Right renal cortex interstitium (tissue), 3 donors: ENCODE measurements at regions not wholly inside any gene's neighbourhood (a gene's known extent, or its start where the extent isn't known, plus 50 kb on each side); places are given as distances from the start of the nearest gene placed in this dataset.
A peak's percentile ranks its signal among the peaks of the same experiment; 100 is the strongest.
"Not testable (repeated sequence)": the region's sequence is repeated elsewhere in the genome, so short reads cannot be mapped to it uniquely, and the experiment has no call there.

ENCODE experiments used
- DNase-seq, 3 donors: peaks; one replicate each; pipeline ENCODE4 v3.0.0-alpha.2; 2013; ENCODE audit warnings: low read depth in 3 of 3, low spot score in 2 of 3

- no peak for DNase-seq
These were observed 319.5 kb upstream of the CA10 start for GRCh38 chr17:52477824-52478699.

GRCh38 chr17:52476638-52477313 is 318.3 kb upstream of the CA10 start:
- no peak for DNase-seq

GRCh38 chr17:52470553-52470952 is 312.0 kb upstream of the CA10 start:
- DNase-seq, result no peak

GRCh38 chr17:52465407-52465806 is 306.9 kb upstream of the CA10 start:
- no peak for DNase-seq

- DNase-seq, result no peak
These were observed 292.9 kb upstream of the CA10 start for GRCh38 chr17:52451294-52451861.

- no peak for DNase-seq
These were observed 283.8 kb upstream of the CA10 start for GRCh38 chr17:52442350-52442749.

GRCh38 chr17:52420555-52421078 is 262.1 kb upstream of the CA10 start:
- no peak for DNase-seq

GRCh38 chr17:52419229-52419641 is 260.7 kb upstream of the CA10 start:
- DNase-seq, result no peak

GRCh38 chr17:52410781-52411180 is 252.3 kb upstream of the CA10 start:
- no peak for DNase-seq

- DNase-seq, result not testable (repeated sequence)
These were observed 250.7 kb upstream of the CA10 start for GRCh38 chr17:52409222-52409621.

GRCh38 chr17:52395308-52395707 is 236.8 kb upstream of the CA10 start:
- no peak for DNase-seq

GRCh38 chr17:52390422-52390821 is 231.9 kb upstream of the CA10 start:
- no peak for DNase-seq

- DNase-seq, result no peak
These were observed 231.1 kb upstream of the CA10 start for GRCh38 chr17:52389632-52390031.

GRCh38 chr17:52388941-52389340 is 230.4 kb upstream of the CA10 start:
- DNase-seq, result no peak

GRCh38 chr17:52384695-52385094 is 226.2 kb upstream of the CA10 start:
- no peak for DNase-seq

GRCh38 chr17:52383493-52384100 is 225.1 kb upstream of the CA10 start:
- DNase-seq, result peak; percentile 19 to 38 (median 36)

- DNase-seq, result no peak
These were observed 220.3 kb upstream of the CA10 start for GRCh38 chr17:52378860-52379259.

GRCh38 chr17:52376137-52376536 is 217.6 kb upstream of the CA10 start:
- no peak for DNase-seq

- no peak for DNase-seq
These were observed 210.4 kb upstream of the CA10 start for GRCh38 chr17:52368886-52369285.

GRCh38 chr17:52357854-52358253 is 199.3 kb upstream of the CA10 start:
- no peak for DNase-seq

- peak in 1 of 3 donors; percentile 0 for DNase-seq
These were observed 178.3 kb upstream of the CA10 start for GRCh38 chr17:52336796-52337195.
